ENCODE measurements at regions not wholly inside any gene's neighbourhood (a gene's known extent, or its start where the extent isn't known, plus 50 kb on each side); places are given as distances from the start of the nearest gene placed in this dataset.
"Not testable (repeated sequence)": the region's sequence is repeated elsewhere in the genome, so short reads cannot be mapped to it uniquely, and the experiment has no call there.

GRCh38 chr3:106448372-106448966 lies 579.7 kb upstream of the CBLB start:
- DNase-seq (ENCODE audit: low read depth) = not testable (repeated sequence)

GRCh38 chr3:106452096-106452495 lies 583.3 kb upstream of the CBLB start:
- DNase-seq (ENCODE audit: low read depth) = no peak

GRCh38 chr3:106454497-106454896 lies 585.7 kb upstream of the CBLB start:
- DNase-seq (ENCODE audit: low read depth) = no peak

GRCh38 chr3:106457281-106458180 lies 588.7 kb upstream of the CBLB start:
- DNase-seq (ENCODE audit: low read depth) = peak; percentile 99

GRCh38 chr3:106458952-106459351 lies 590.1 kb upstream of the CBLB start:
- peak; percentile 45 for DNase-seq (ENCODE audit: low read depth)

- peak; percentile 16 for DNase-seq (ENCODE audit: low read depth)
Measured at GRCh38 chr3:106466881-106467280, 598.1 kb upstream of the CBLB start.

- DNase-seq (ENCODE audit: low read depth) = no peak
Measured at GRCh38 chr3:106473576-106474475, 605.0 kb upstream of the CBLB start.

GRCh38 chr3:106482451-106482850 lies 613.6 kb upstream of the CBLB start:
- DNase-seq (ENCODE audit: low read depth) = no peak

GRCh38 chr3:106485217-106485616 lies 616.4 kb upstream of the CBLB start:
- DNase-seq (ENCODE audit: low read depth) = no peak

GRCh38 chr3:106485802-106486201 lies 617.0 kb upstream of the CBLB start:
- no peak for DNase-seq (ENCODE audit: low read depth)

GRCh38 chr3:106486945-106487639 lies 618.3 kb upstream of the CBLB start:
- not testable (repeated sequence) for DNase-seq (ENCODE audit: low read depth)

- DNase-seq (ENCODE audit: low read depth) = no peak
Measured at GRCh38 chr3:106488331-106488730, 619.5 kb upstream of the CBLB start.

- DNase-seq (ENCODE audit: low read depth) = no peak
Measured at GRCh38 chr3:106491796-106492195, 623.0 kb upstream of the CBLB start.

- no peak for DNase-seq (ENCODE audit: low read depth)
Measured at GRCh38 chr3:106508331-106508893, 639.6 kb upstream of the CBLB start.

- peak; percentile 52 for DNase-seq (ENCODE audit: low read depth)
Measured at GRCh38 chr3:106510206-106510605, 641.4 kb upstream of the CBLB start.

- DNase-seq (ENCODE audit: low read depth) = no peak
Measured at GRCh38 chr3:106512846-106513245, 644.0 kb upstream of the CBLB start.

- no peak for DNase-seq (ENCODE audit: low read depth)
Measured at GRCh38 chr3:106514431-106514830, 645.6 kb upstream of the CBLB start.

GRCh38 chr3:106518516-106518915 lies 649.7 kb upstream of the CBLB start:
- DNase-seq (ENCODE audit: low read depth) = peak; percentile 77

- no peak for DNase-seq (ENCODE audit: low read depth)
Measured at GRCh38 chr3:106522397-106522796, 653.6 kb upstream of the CBLB start.

- no peak for DNase-seq (ENCODE audit: low read depth)
Measured at GRCh38 chr3:106528932-106529331, 660.1 kb upstream of the CBLB start.

- no peak for DNase-seq (ENCODE audit: low read depth)
Measured at GRCh38 chr3:106529738-106530137, 660.9 kb upstream of the CBLB start.
